Cardiac fibroblast (primary cell): ENCODE measurements at regions not wholly inside any gene's neighbourhood (a gene's known extent, or its start where the extent isn't known, plus 50 kb on each side); places are given as distances from the start of the nearest gene placed in this dataset.

ENCODE experiments used
- DNase-seq, 2 donors: peaks; one replicate each; pipeline versions ENCODE4 v3.0.0 to v3.0.0-alpha.2; 2010; ENCODE audit warnings: low read depth in 2 of 2
- H3K4me3 ChIP-seq, 2 donors: replicated peaks in 1 of 2; 1 replicate in 1 of 2; 2 replicates in 1 of 2; pipeline ENCODE4 v1.5.1; 2011; ENCODE audit warnings: low read depth in 2 of 2, low read length in 2 of 2, mild to moderate bottlenecking in 2 of 2, moderate library complexity in 1 of 2
- TF ChIP-seq, protein P1 (sequence below): IDR thresholded peaks from one replicate; pipeline ENCODE4 v1.5.1; 2011; ENCODE audit warnings: low read depth, mild to moderate bottlenecking, low read length, inconsistent platforms

DNA sequence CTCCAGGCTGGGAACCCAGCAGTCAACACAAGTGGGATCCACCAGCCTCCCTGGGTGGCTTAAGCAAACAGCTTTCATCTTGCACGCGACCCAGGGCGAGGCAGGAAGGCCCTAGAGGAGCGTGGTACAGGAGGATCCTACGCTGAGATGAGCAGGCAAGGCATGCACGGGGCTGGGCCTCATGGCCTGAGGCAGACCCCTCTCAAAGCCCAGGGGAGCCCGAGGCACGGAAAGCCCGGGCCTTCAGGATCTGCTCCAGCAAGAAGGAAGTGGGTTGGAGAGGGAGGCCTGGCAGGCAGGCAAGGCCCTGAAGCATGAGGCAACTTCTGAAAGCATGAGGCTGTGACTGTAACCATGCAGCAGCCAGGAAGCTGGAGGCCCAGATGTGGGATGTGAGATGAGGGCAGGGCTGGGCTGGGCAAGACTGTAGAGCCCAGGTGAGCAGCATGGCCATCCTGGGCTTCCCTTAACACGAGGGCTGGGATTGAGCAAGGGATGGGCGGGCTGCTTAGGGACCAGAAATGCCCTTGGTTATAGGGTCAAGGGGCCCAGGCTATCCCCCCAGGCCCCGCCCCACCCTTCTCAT is 338.7 kb downstream of the C16orf95 start:
- no peak for DNase-seq
- TF ChIP-seq, protein P1, sequence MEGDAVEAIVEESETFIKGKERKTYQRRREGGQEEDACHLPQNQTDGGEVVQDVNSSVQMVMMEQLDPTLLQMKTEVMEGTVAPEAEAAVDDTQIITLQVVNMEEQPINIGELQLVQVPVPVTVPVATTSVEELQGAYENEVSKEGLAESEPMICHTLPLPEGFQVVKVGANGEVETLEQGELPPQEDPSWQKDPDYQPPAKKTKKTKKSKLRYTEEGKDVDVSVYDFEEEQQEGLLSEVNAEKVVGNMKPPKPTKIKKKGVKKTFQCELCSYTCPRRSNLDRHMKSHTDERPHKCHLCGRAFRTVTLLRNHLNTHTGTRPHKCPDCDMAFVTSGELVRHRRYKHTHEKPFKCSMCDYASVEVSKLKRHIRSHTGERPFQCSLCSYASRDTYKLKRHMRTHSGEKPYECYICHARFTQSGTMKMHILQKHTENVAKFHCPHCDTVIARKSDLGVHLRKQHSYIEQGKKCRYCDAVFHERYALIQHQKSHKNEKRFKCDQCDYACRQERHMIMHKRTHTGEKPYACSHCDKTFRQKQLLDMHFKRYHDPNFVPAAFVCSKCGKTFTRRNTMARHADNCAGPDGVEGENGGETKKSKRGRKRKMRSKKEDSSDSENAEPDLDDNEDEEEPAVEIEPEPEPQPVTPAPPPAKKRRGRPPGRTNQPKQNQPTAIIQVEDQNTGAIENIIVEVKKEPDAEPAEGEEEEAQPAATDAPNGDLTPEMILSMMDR: no peak

DNA sequence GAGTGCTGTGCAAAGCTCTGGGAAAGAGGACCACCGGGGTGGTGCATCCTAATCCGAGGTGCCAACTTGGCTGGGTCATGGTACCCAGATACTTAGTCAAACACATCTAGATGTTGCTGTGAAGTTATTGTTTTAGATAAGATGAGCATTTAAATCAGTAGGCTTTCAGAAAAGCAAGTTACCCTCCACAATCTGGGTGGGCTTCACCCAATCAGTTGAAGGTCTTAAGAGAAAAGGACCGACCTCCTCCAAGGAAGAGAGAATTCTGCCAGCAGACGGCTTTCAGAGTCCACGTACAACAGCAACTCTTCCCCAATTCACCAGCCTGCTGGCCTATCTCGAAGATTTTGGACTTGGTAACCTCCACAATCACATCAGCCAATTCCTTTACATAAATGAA is 338.1 kb downstream of the C16orf95 start:
- no peak for DNase-seq
- TF ChIP-seq, protein P1: no peak

More for the DNA sequence above, 338.7 kb downstream of the C16orf95 start:
- H3K4me3 ChIP-seq: no peak overlapping the region

DNA sequence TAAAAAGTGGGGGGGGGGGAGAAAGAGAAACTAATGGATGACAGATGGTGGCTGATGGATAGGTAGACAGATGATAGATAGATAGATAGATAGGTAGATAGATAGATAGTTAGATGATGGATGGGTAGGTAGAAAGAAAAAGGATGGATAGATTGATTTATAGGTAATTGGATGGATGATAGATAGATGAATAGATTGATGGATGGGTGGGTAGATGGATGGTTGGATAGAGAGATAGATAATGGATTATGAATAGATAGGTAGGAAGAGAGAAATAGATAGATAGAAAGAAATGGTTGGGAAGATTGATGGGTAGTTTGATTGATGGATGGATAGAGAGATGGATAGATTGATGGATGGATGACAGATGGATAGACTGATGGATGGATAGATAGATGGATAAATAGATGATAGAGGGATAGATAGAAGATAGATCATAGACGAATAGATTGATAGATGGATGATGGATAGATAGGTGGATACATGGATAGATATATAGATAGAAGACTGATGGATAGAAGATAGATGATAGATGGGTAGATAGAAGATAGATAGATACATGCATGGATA is 337.1 kb downstream of the C16orf95 start:
- no peak overlapping the region for H3K4me3 ChIP-seq
- DNase-seq: no peak
- TF ChIP-seq, protein P1: no peak

More for the DNA sequence above, 338.1 kb downstream of the C16orf95 start:
- no peak overlapping the region for H3K4me3 ChIP-seq

DNA sequence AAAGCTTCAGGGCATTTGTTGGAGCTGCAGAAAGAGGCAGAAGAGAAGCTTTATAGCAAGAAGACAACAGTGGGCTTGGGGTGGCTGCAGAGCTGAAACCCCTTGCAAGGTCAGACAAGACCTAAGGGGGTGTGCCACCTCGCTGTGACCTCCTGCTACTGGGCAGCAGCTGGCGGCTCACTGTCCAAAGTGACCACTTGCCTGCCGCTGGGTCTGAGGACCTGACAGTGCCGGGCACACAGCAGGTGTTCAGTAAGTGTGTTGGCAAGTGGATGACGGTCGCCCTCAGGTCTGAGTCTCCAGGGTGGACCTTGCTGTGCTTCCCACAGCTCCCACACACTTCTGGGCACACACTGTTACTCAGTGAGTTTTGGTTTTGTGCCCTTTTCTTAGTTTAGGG is 336.5 kb downstream of the C16orf95 start:
- TF ChIP-seq, protein P1: no peak
- H3K4me3 ChIP-seq: no peak overlapping the region
- no peak for DNase-seq

DNA sequence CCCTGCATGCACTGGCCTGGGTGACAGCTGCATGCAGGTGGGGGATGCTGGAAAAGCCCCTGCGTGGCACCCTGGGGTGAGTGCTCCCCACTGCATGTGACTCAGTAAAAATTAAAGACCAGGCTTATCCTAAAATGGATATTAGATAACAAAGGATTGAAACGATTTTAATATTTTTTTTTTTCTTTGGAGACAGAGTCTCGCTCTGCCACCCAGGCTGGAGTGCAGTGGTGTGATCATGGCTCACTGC is 334.9 kb downstream of the C16orf95 start:
- TF ChIP-seq, protein P1: no peak
- no peak overlapping the region for H3K4me3 ChIP-seq
- no peak for DNase-seq

DNA sequence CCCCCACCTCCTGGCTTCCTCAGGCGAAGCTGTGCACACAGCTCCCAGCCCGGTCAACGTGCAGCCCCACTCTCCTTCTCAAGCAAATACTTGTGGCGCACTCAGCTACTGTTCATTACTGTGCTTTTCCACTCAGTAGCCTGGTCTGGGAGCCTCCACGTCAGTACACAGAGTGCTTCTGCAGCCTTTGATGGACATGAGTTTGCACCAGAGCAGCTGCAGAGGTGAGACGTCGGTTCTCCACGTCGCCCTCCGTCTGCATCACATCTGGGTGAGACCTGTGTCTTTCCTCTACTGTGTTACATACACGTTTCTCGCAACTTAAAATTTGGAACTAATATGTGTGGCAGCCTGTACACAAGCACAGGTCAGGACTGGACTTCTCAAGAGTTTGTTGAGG is 334.3 kb downstream of the C16orf95 start:
- TF ChIP-seq, protein P1: no peak
- DNase-seq: no peak
- H3K4me3 ChIP-seq: no peak overlapping the region

DNA sequence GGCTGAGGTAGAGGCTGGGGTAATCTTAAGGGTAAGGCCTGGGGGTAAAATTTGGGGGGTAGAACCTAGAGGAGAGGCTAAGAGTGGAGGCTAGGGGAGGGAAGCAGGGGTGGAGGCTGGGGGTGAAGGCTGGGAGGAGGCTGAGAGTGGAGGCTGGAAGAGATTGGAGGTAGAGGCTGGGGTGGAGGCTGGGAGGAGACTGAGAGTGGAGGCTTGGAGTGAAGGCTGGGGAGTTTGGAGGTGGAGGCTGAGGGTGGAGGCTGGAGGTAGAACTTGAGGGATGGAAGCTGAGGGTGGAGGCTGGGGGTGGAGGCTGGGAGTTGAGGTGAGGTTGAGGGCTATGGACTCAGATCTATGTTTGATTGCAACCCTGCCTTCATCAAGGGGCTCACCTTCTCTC is 333.6 kb downstream of the C16orf95 start:
- DNase-seq: no peak
- TF ChIP-seq, protein P1: no peak

More for the DNA sequence above, 333.6 kb downstream of the C16orf95 start:
- H3K4me3 ChIP-seq: no peak overlapping the region
